ENCODE measurements at regions not wholly inside any gene's neighbourhood (a gene's known extent, or its start where the extent isn't known, plus 50 kb on each side); places are given as distances from the start of the nearest gene placed in this dataset.

DNA sequence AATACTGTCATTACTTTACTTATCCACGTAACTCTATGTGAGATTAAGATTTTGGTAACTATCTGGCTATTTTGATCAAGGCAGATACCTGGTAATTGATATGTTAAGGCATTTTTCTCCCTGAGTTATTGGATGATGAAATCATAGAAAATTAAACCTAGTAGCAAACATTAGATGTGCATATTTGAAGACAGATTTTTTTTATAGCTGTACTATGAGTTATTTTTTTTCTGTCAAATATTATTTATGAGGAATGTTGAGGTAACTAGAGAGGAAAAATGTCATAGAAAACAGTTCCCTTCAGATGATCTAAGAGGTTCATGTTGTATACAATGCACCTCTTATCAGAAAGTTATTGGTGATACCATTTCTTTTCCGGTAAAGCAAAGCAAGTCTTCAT, 64.9 kb upstream of the SLC38A2 start:
- intact Hi-C loops (cut with DNase I): no loop called here
- ATAC-seq (no peak), DNase-seq (ENCODE audit: missing footprints) (no peak)

DNA sequence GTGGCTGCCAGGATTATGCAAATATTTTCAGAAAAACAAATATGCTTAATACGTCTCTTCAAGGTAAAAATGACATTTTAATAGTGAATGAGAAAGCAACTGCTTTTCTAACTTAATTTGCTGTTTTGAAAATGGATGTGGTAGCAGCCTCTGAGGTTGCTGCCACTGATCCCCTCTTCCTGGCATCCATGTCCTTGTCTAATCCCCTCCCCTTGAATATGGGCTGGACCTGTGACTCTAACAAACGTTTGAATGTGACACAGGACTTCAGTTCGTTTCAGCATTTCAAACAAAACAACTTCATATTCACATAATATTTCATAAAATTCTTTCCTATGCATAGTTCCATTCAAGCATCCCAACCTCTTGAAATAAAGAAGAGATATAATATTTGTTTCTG, 64.2 kb upstream of the SLC38A2 start:
- ATAC-seq: no peak
- intact Hi-C loops (cut with DNase I): no loop called here
- DNase-seq (ENCODE audit: missing footprints): no peak

DNA sequence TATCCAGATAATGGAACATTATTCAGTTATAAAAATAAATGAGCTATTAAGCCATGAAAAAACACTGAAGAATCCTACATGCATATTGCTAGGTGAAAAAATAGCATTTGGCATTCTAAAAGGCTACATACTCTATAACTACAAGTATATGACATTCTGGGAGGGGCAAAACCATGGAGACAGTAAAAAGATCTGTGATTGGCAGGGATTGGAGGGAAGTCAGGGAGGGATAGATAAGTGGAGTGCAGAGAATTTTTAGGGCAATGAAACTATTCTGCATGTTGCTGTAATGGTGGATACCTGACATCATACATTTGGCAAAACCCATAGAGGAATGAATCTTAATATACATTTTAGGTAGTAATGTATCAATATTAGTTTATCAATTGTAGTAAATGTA, 63.1 kb upstream of the SLC38A2 start:
- ATAC-seq: no peak
- intact Hi-C loops (cut with DNase I): no loop called here
- no peak for DNase-seq (ENCODE audit: missing footprints)

DNA sequence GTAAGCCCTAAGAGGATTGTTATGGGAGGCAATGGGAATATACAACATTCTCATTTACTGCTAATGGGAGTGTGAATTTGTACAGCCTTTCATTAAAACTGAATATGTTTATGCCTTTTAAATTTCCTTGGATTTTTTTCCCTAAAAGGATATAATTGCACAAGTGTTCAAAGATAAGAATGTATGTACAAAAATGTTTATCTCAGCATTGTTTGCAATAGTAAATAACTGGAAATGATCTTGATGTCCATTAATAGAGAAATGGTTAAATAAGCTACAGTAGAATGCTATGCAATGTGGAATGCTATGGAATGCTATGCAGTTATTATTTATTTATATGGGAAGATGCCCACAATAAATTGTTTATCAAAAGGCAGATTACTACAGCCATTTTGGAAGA, 62.5 kb upstream of the SLC38A2 start:
- intact Hi-C loops (cut with DNase I): no loop called here
- ATAC-seq: no peak

DNA sequence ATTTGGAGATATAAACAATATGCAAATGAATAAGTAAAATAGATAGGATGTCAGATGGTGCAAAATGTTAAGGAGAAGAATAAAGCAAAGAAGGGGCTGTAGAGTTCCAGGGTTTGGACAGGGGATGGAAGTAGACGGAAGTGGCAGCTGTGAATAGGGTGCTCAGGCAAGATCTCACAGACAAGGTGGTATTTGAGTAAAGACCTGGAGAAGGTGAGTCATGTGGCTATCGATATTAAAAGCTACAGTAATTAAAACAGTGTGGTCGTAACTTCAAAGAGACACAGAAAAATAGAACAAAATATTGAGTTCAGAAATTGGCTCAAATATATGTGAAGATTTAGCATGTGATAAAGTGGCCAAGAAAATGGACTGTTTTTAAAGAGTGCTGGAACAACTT, 61.3 kb upstream of the SLC38A2 start:
- DNase-seq (ENCODE audit: missing footprints) (no peak), ATAC-seq (no peak)
- intact Hi-C loops (cut with DNase I): loop anchor here (5.0 kb wide), 1 partner anchor 52 kb away; no protein-coding TSS in a partner anchor

More for the DNA sequence above, 62.5 kb upstream of the SLC38A2 start:
- DNase-seq (ENCODE audit: missing footprints): no peak

DNA sequence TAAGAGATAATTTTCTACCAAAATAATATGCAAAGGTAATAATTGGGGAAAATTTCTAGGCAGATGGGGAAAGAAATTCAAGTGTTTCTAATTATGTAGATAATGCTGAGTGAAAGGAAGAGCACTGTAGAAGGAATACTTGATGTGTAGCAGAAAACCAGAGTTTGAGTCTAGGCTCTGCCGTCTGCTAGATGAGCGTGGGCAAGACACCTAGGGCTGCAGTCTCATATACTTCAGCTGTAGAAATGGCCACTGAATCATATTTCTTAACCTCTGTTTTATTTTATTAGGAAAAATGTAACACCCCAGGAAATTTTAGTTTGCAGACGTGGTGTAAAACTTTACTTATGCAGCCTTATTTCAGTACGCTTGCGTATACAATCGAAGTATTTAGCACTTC, 59.8 kb upstream of the SLC38A2 start:
- ATAC-seq (no peak), DNase-seq (ENCODE audit: missing footprints) (no peak)
- intact Hi-C loops (cut with DNase I): loop anchor here (5.0 kb wide), 1 partner anchor 50 kb away; no protein-coding TSS in a partner anchor

DNA sequence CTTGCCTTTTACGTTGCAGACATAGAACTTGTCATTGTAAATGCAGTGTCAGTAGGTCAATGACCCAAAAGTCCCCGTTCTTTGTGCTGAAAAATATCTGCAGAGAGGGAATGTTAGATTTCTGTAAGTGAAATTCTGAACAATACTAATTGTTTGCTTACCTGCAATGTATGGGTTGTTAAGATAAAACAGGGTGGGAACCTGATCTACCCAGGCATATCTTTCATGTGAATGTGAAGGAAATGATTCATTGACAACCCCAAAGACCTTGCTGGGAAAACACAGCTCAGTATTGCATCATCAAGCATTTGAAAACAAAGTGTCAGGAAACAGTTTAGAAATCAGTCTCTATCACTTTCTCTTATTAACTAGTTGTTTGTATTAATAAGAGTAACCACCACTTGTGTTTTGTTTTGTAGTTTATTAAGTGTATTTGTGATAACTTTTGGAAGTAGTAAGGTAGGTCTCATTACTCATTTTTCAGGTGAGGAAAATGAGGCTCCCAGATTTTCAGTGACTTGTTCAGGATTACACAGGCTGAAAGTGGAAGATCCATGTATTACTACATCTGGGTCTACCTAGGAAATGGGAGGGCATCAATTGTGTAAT, 57.9 kb upstream of the SLC38A2 start:
- intact Hi-C loops (cut with DNase I): loop anchor here (5.0 kb wide), 1 partner anchor 48 kb away; no protein-coding TSS in a partner anchor
- ATAC-seq (peak; percentile 50), DNase-seq (ENCODE audit: missing footprints) (no peak)
